Activated CD8-positive, alpha-beta T cell treated with anti-CD3 and anti-CD28 coated beads for 36 hours (primary cell): ENCODE measurements at regions not wholly inside any gene's neighbourhood (a gene's known extent, or its start where the extent isn't known, plus 50 kb on each side); places are given as distances from the start of the nearest gene placed in this dataset.

Experiments
- ATAC-seq: fragments of 200-7000 bp; cut with Tn5 transposase; one replicate; pipeline ENCODE4 v1.10.0; 2021; ENCODE audit warnings: mild to moderate bottlenecking, moderate library complexity
- CTCF ChIA-PET: fragments of 350-600 bp; sonication (Branson Sonifier 250); formaldehyde crosslinking; loops from one replicate; lab custom pipeline; 2021; ENCODE audit warnings: antibody characterized with exemption; lab: Charles Lee
- POLR2A ChIA-PET: fragments of 350-600 bp; sonication (Branson Sonifier 250); formaldehyde crosslinking; loops from one replicate; lab custom pipeline; 2021; ENCODE audit warnings: antibody characterized with exemption; lab: Charles Lee
- DNase-seq: peaks from one replicate; pipeline ENCODE4 v3.0.0-alpha.2; 2020
- H3K27ac Mint-ChIP-seq: one replicate; pipeline ENCODE4 v1.8.0; 2021; ENCODE audit warnings: mild to moderate bottlenecking, mixed read lengths
- H3K27me3 Mint-ChIP-seq: one replicate; pipeline ENCODE4 v1.8.0; 2021; ENCODE audit warnings: mixed read lengths
- H3K36me3 Mint-ChIP-seq: one replicate; pipeline ENCODE4 v1.8.0; 2021; ENCODE audit warnings: low read depth, mixed read lengths
- H3K4me1 Mint-ChIP-seq: one replicate; pipeline ENCODE4 v1.8.0; 2021; ENCODE audit warnings: low read depth, mixed read lengths
- H3K4me3 Mint-ChIP-seq: one replicate; pipeline ENCODE4 v1.8.0; 2021; ENCODE audit warnings: mild to moderate bottlenecking, moderate library complexity, mixed read lengths
- H3K9me3 Mint-ChIP-seq: one replicate; pipeline ENCODE4 v1.8.0; 2021; ENCODE audit warnings: mixed read lengths
- CTCF ChIP-seq: fragments of 200-600 bp; IDR thresholded peaks from one replicate; pipeline ENCODE4 v1.8.0; 2022; ENCODE audit warnings: antibody characterized with exemption, mild to moderate bottlenecking
- intact Hi-C: fragments of 100-400 bp; cut with micrococcal nuclease; formaldehyde crosslinking; loops from one replicate; pipeline ENCODE4 v1.10.0; 2022

- DNase-seq (no peak), ATAC-seq (no peak)
Observed at GRCh38 chr10:2414562-2414961, 652.8 kb upstream of the PFKP start.

GRCh38 chr10:2414039-2414438, 653.3 kb upstream of the PFKP start:
- peaks cover 4% of the 10 kb centered on the region for H3K9me3 Mint-ChIP-seq
- TF ChIP-seq CTCF = no peak
- ChIA-PET POLR2A (no interaction called here), CTCF (no interaction called here)
- H3K4me3 Mint-ChIP-seq = no peak overlapping the region
- H3K36me3 Mint-ChIP-seq = no peaks in the 10 kb centered on the region
- peaks cover 2% of the 10 kb centered on the region for H3K27me3 Mint-ChIP-seq
- H3K4me1 Mint-ChIP-seq = no peaks in the 10 kb centered on the region
- DNase-seq (no peak), ATAC-seq (no peak)
- H3K27ac Mint-ChIP-seq = no peak overlapping the region
- intact Hi-C loops = no loop called here

More at GRCh38 chr10:2414562-2414961, 652.8 kb upstream of the PFKP start:
- Mint-ChIP-seq H3K4me3 (no peak overlapping the region), H3K4me1 (no peaks in the 10 kb centered on the region), H3K9me3 (peaks cover 4% of the 10 kb centered on the region), H3K27ac (no peak overlapping the region), H3K27me3 (peaks cover 2% of the 10 kb centered on the region), H3K36me3 (no peaks in the 10 kb centered on the region)
- POLR2A ChIA-PET = no interaction called here
- intact Hi-C loops = no loop called here
- CTCF ChIA-PET = no interaction called here
- TF ChIP-seq CTCF = no peak

GRCh38 chr10:2410049-2410448, 657.3 kb upstream of the PFKP start:
- peaks cover 4% of the 10 kb centered on the region for H3K9me3 Mint-ChIP-seq

GRCh38 chr10:2401459-2401858, 664.1 kb upstream of the ADARB2 start:
- ATAC-seq (no peak), DNase-seq (no peak)
- Mint-ChIP-seq H3K36me3 (no peaks in the 10 kb centered on the region), H3K4me3 (no peak overlapping the region), H3K9me3 (no peaks in the 10 kb centered on the region), H3K27me3 (no peaks in the 10 kb centered on the region), H3K4me1 (no peaks in the 10 kb centered on the region), H3K27ac (no peak overlapping the region)
- ChIA-PET POLR2A (no interaction called here), CTCF (no interaction called here)
- no peak for TF ChIP-seq CTCF
- intact Hi-C loops = no loop called here

More at GRCh38 chr10:2410049-2410448, 657.3 kb upstream of the PFKP start:
- no peak overlapping the region for H3K27ac Mint-ChIP-seq
- DNase-seq (no peak), ATAC-seq (no peak)
- no peaks in the 10 kb centered on the region for H3K4me1 Mint-ChIP-seq
- CTCF ChIA-PET = no interaction called here
- intact Hi-C loops = no loop called here
- H3K4me3 Mint-ChIP-seq = no peak overlapping the region
- no peaks in the 10 kb centered on the region for H3K36me3 Mint-ChIP-seq
- POLR2A ChIA-PET = no interaction called here
- H3K27me3 Mint-ChIP-seq = no peaks in the 10 kb centered on the region
- TF ChIP-seq CTCF = no peak

- no peak for DNase-seq
- Mint-ChIP-seq H3K27me3 (no peaks in the 10 kb centered on the region), H3K4me3 (no peak overlapping the region), H3K36me3 (no peaks in the 10 kb centered on the region), H3K9me3 (no peaks in the 10 kb centered on the region), H3K27ac (no peak overlapping the region), H3K4me1 (no peaks in the 10 kb centered on the region)
- intact Hi-C loops = no loop called here
- no peak for ATAC-seq
- ChIA-PET POLR2A (no interaction called here), CTCF (interaction anchor here (1.1 kb wide), 1 partner anchor 11 kb away, joined by 3 read pairs; no protein-coding TSS in a partner anchor)
- TF ChIP-seq CTCF = no peak
Observed at GRCh38 chr10:2399482-2399881, 662.2 kb upstream of the ADARB2 start.
